IMR-90 (cell line): ENCODE measurements at regions not wholly inside any gene's neighbourhood (a gene's known extent, or its start where the extent isn't known, plus 50 kb on each side); places are given as distances from the start of the nearest gene placed in this dataset.

Experiments used
- ATAC-seq: fragments of 200-7000 bp; cut with Tn5 transposase; 2 replicates; pipeline ENCODE4 v1.9.1; 2020; ENCODE audit warnings: low read depth, mild to moderate bottlenecking, moderate library complexity
- BruUV-seq: library from RNA; stranded (reverse); fragments of 400-500 nt; replicated peaks from 2 replicates; lab custom pipeline; 2021; lab: Mats Ljungman, UMichigan
- CTCF ChIA-PET: fragments of 300-600 bp; formaldehyde crosslinking; extraction: SDS; loops from one replicate; lab custom pipeline; 2021; ENCODE audit warnings: antibody characterized with exemption; lab: Yijun Ruan, JAX
- POLR2A ChIA-PET: fragments of 300-600 bp; sonication (Branson Sonifier 250); formaldehyde crosslinking; loops from one replicate; lab custom pipeline; 2022; ENCODE audit warnings: antibody characterized with exemption; ENCODE audit not compliant: unreplicated experiment; lab: Charles Lee
- DNase-seq: peaks from one replicate; pipeline ENCODE4 v3.0.0; 2013
- H2AFZ ChIP-seq: replicated peaks from 2 replicates; pipeline ENCODE3; 2013; ENCODE audit warnings: low read length, mild to moderate bottlenecking; ENCODE audit not compliant: poor library complexity
- H2AK5ac ChIP-seq: 2 replicates; pipeline ENCODE4 v1.6.1; 2013; ENCODE audit warnings: low read depth, low read length, inconsistent platforms
- H2AK9ac ChIP-seq: replicated peaks from 2 replicates; pipeline ENCODE3; 2013; ENCODE audit warnings: mild to moderate bottlenecking, low read depth, low read length, moderate library complexity; ENCODE audit not compliant: poor library complexity
- H2BK120ac ChIP-seq: 2 replicates; pipeline ENCODE4 v1.6.1; 2013; ENCODE audit warnings: low read depth, low read length, inconsistent platforms
- H2BK15ac ChIP-seq: 3 replicates; pipeline ENCODE4 v1.6.1; 2013; ENCODE audit warnings: low read depth, low read length, inconsistent platforms
- H2BK20ac ChIP-seq: 2 replicates; pipeline ENCODE4 v1.6.1; 2013; ENCODE audit warnings: low read depth, mild to moderate bottlenecking, inconsistent platforms, low read length, moderate library complexity
- H2BK5ac ChIP-seq: 2 replicates; pipeline ENCODE4 v1.6.1; 2013; ENCODE audit warnings: mild to moderate bottlenecking, low read depth, low read length, inconsistent platforms; ENCODE audit not compliant: poor library complexity, severe bottlenecking
- H3K14ac ChIP-seq: replicated peaks from 2 replicates; pipeline ENCODE4 v1.6.1; 2013; ENCODE audit warnings: low read depth, low read length, inconsistent platforms
- H3K18ac ChIP-seq: 2 replicates; pipeline ENCODE4 v1.6.1; 2013; ENCODE audit warnings: low read depth, low read length, control low read depth
- H3K23ac ChIP-seq: 2 replicates; pipeline ENCODE4 v1.6.1; 2013; ENCODE audit warnings: low read depth, low read length, inconsistent platforms
- H3K27ac ChIP-seq: 2 replicates; pipeline ENCODE4 v1.5.1; 2013; ENCODE audit warnings: mild to moderate bottlenecking, control low read depth, low read length; ENCODE audit not compliant: insufficient read depth
- H3K27me3 ChIP-seq: 2 replicates; pipeline ENCODE4 v1.6.1; 2013; ENCODE audit warnings: low read length; ENCODE audit not compliant: control insufficient read depth, insufficient read depth
- H3K36me3 ChIP-seq: 2 replicates; pipeline ENCODE4 v1.6.1; 2013; ENCODE audit warnings: low read length, mixed read lengths; ENCODE audit not compliant: control insufficient read depth, insufficient read depth
- H3K4ac ChIP-seq: 2 replicates; pipeline ENCODE4 v1.6.1; 2013; ENCODE audit warnings: low read depth, low read length, inconsistent platforms
- H3K4me1 ChIP-seq: 2 replicates; pipeline ENCODE4 v1.6.1; 2013; ENCODE audit warnings: low read length, mixed read lengths; ENCODE audit not compliant: control insufficient read depth, insufficient read depth
- H3K4me2 ChIP-seq: 2 replicates; pipeline ENCODE4 v1.6.1; 2013; ENCODE audit warnings: low read depth, mild to moderate bottlenecking, control low read depth, low read length, moderate library complexity
- H3K4me3 ChIP-seq: 2 replicates; pipeline ENCODE4 v1.5.1; 2013; ENCODE audit warnings: low read depth, mild to moderate bottlenecking, control low read depth, low read length, moderate library complexity; ENCODE audit not compliant: insufficient read depth
- H3K56ac ChIP-seq: 2 replicates; pipeline ENCODE4 v1.6.1; 2013; ENCODE audit warnings: low read length, inconsistent platforms; ENCODE audit not compliant: insufficient read depth; ENCODE audit errors: extremely low read depth
- H3K79me1 ChIP-seq, 2 experiments: 2 replicates each; pipeline ENCODE4 v1.6.1; 2013; ENCODE audit warnings: low read length in 2 of 2, inconsistent platforms in 1 of 2, low read depth in 1 of 2
- H3K9ac ChIP-seq: 2 replicates; pipeline ENCODE4 v1.6.1; 2013; ENCODE audit warnings: low read depth, low read length, control low read depth
- H3K9me1 ChIP-seq: 2 replicates; pipeline ENCODE4 v1.6.1; 2013; ENCODE audit warnings: low read length, inconsistent platforms; ENCODE audit not compliant: insufficient read depth
- H3K9me3 ChIP-seq: 2 replicates; pipeline ENCODE4 v1.6.1; 2013; ENCODE audit warnings: low read length; ENCODE audit not compliant: control insufficient read depth, insufficient read depth
- H4K20me1 ChIP-seq: 2 replicates; pipeline ENCODE4 v1.6.1; 2013; ENCODE audit warnings: low read length, inconsistent platforms; ENCODE audit not compliant: insufficient read depth
- H4K5ac ChIP-seq: 2 replicates; pipeline ENCODE4 v1.6.1; 2013; ENCODE audit warnings: mild to moderate bottlenecking, low read depth, low read length, control low read depth
- H4K8ac ChIP-seq, 2 experiments: 2 replicates each; pipeline ENCODE4 v1.6.1; 2013; ENCODE audit warnings: low read depth in 2 of 2, low read length in 2 of 2, control low read depth in 1 of 2, inconsistent platforms in 1 of 2
- H4K91ac ChIP-seq: 2 replicates; pipeline ENCODE4 v1.6.1; 2013; ENCODE audit warnings: low read depth, low read length, inconsistent platforms; ENCODE audit not compliant: insufficient read depth
- BHLHE40 ChIP-seq: fragments of 150-350 bp; IDR thresholded peaks from 2 replicates; pipeline ENCODE4 v1.6.1; 2016; ENCODE audit warnings: mild to moderate bottlenecking, low read depth, low read length
- SMC3 ChIP-seq: fragments of 150-350 bp; IDR thresholded peaks from 2 replicates; pipeline ENCODE4 v1.6.1; 2016; ENCODE audit warnings: low read depth, mild to moderate bottlenecking, antibody characterized with exemption, low read length, moderate library complexity
- WGBS, 2 experiments: methylation state at CpG; one replicate each; pipeline versions ENCODE4 v1.1.5 to v1.1.7; 2013; ENCODE audit warnings: missing lambda C conversion rate in 2 of 2; ENCODE audit not compliant: insufficient read length in 1 of 2; ENCODE audit errors: extremely low coverage in 2 of 2; 5-methylcytosine and 5-hydroxymethylcytosine counted together
- dilution Hi-C: fragments of 300-500 bp; cut with HindIII; formaldehyde crosslinking; loops from one replicate; pipeline ENCODE4 v1.14.3; 2018; ENCODE audit warnings: low sequenced_read_pairs; ENCODE audit not compliant: unreplicated experiment
- in situ Hi-C: fragments of 300-500 bp; cut with MboI; formaldehyde crosslinking; loops from 3 replicates; pipeline ENCODE4 v1.14.3; 2019; ENCODE audit warnings: low sequenced_read_pairs, inconsistent platforms, mixed read lengths
- intact Hi-C: fragments of 100-400 bp; cut with micrococcal nuclease; formaldehyde crosslinking; loops from 2 replicates; pipeline ENCODE4 v1.10.0; 2022

GRCh38 chr3:94416768-94417167 lies 353.9 kb downstream of the NSUN3 start:
- TF ChIP-seq SMC3 = no peak
- peak; percentile 89 for TF ChIP-seq BHLHE40
- dilution Hi-C loops (no loop called here), intact Hi-C loops (no loop called here), in situ Hi-C loops (no loop called here)
- ATAC-seq (no peak), DNase-seq (peak; percentile 56)
- H3K4me2 ChIP-seq = no peak overlapping the region
- no TSS peak for BruUV-seq
- no peak overlapping the region for H3K18ac ChIP-seq
- no peak overlapping the region for H3K4ac ChIP-seq
- H3K14ac ChIP-seq = 0 out of 2 replicates have a peak overlapping the region, but pooled peaks have one; percentile 6
- H3K36me3 ChIP-seq = no peaks in the 10 kb centered on the region
- H2BK20ac ChIP-seq = no peak overlapping the region
- no peak overlapping the region for H4K8ac ChIP-seq
- H2BK5ac ChIP-seq = no peak overlapping the region
- no peaks in the 10 kb centered on the region for H3K9me3 ChIP-seq
- H3K27ac ChIP-seq = no peak overlapping the region
- no peak overlapping the region for H2AFZ ChIP-seq
- no peak overlapping the region for H2BK15ac ChIP-seq
- H2AK5ac ChIP-seq = no peak overlapping the region
- ChIA-PET POLR2A (no interaction called here), CTCF (no interaction called here)
- no peak overlapping the region for H3K56ac ChIP-seq
- peaks cover 2% of the 10 kb centered on the region; the same call in 1 of the 2 replicates for H3K9me1 ChIP-seq
- no peak overlapping the region for H3K23ac ChIP-seq
- no peaks in the 10 kb centered on the region for H3K27me3 ChIP-seq
- H2BK120ac ChIP-seq = no peak overlapping the region
- H3K9ac ChIP-seq = no peak overlapping the region
- no peaks in the 10 kb centered on the region; the same call in none of the 2 replicates for H3K4me1 ChIP-seq
- no CpG with 5 or more reads among the region's 4 CpGs for WGBS, 2 experiments
- H2AK9ac ChIP-seq = no peak overlapping the region
- no peaks in the 10 kb centered on the region for H4K20me1 ChIP-seq
- no peak overlapping the region for H4K91ac ChIP-seq
- H4K5ac ChIP-seq = no peak overlapping the region
- H3K79me1 ChIP-seq = no peaks in the 10 kb centered on the region
- no peak overlapping the region for H3K4me3 ChIP-seq
